ENCODE measurements at regions not wholly inside any gene's neighbourhood (a gene's known extent, or its start where the extent isn't known, plus 50 kb on each side); places are given as distances from the start of the nearest gene placed in this dataset.

DNA sequence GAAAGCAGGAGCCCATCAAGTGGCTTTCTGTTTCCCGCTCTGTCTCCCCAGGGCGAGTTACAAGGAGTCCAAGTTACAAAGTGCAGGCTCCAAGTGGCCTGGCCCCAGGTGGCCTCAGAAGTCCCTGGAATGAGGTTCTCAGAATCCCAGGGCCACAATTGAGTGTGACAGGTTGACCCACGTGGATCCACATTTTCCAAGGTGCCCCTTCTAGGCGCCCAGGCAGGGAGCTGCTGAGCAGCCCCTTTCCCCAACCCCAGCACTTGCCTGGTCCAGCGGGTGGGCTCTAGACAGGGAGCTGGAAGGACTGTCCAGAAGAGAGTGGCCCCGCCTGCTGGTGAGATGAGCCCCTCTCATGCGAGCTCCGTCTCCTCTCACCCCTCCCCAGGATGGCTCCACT is 253.4 kb downstream of the CYP26B1 start:
- H3K27ac ChIP-seq (ENCODE audit: low read depth in 2 of 2, low read length in 2 of 2) = no peak overlapping the region
- intact Hi-C loops (cut with DNase I) = no loop called here
- no peaks in the 10 kb centered on the region for H3K9me3 ChIP-seq (ENCODE audit: control insufficient read depth in 2 of 3, insufficient read depth in 1 of 3, low read length in 3 of 3)
- H3K4me3 ChIP-seq (ENCODE audit: low read length in 3 of 3) = no peak overlapping the region
- FAIRE-seq (no peak), DNase-seq (peak in 1 of 5 donors; percentile 5)
- H3K36me3 ChIP-seq (ENCODE audit: control insufficient read depth in 2 of 3, insufficient read depth in 3 of 3, low read length in 3 of 3) = no peaks in the 10 kb centered on the region
- no peaks in the 10 kb centered on the region for H3K27me3 ChIP-seq (ENCODE audit: control insufficient read depth, insufficient read depth, low read length)
- TF ChIP-seq, protein P1, sequence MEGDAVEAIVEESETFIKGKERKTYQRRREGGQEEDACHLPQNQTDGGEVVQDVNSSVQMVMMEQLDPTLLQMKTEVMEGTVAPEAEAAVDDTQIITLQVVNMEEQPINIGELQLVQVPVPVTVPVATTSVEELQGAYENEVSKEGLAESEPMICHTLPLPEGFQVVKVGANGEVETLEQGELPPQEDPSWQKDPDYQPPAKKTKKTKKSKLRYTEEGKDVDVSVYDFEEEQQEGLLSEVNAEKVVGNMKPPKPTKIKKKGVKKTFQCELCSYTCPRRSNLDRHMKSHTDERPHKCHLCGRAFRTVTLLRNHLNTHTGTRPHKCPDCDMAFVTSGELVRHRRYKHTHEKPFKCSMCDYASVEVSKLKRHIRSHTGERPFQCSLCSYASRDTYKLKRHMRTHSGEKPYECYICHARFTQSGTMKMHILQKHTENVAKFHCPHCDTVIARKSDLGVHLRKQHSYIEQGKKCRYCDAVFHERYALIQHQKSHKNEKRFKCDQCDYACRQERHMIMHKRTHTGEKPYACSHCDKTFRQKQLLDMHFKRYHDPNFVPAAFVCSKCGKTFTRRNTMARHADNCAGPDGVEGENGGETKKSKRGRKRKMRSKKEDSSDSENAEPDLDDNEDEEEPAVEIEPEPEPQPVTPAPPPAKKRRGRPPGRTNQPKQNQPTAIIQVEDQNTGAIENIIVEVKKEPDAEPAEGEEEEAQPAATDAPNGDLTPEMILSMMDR (IDR thresholded peaks at IDR 0.05; ENCODE audit: borderline replicate concordance, extremely low read depth, insufficient read depth) = no peak
- H3K9ac ChIP-seq (ENCODE audit: low read length in 3 of 3) = no peak overlapping the region
- H3K4me1 ChIP-seq (ENCODE audit: control insufficient read depth in 2 of 3, insufficient read depth in 2 of 3, low read depth in 1 of 3, low read length in 3 of 3) = no peaks in the 10 kb centered on the region

DNA sequence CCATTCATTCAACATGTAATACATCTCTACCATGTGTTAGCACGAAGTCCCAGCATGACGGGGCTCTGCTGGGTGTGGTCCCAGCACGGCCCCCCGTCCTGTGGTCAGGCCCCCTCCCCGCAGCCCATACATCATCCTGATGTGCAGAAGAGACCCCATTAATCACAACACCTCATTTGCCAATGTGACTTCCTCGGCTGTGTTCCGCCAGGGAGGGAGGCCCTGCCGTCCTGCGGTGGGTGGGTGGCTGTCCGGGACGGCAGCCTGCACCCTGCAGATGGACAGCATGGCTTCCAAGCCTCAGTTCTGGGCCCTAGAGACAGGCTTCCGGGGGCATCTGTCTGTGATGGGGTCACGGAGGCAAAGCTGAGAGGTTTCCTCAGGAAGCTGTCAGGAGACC is 254.0 kb downstream of the CYP26B1 start:
- H3K27ac ChIP-seq (ENCODE audit: low read depth in 2 of 2, low read length in 2 of 2) = no peak overlapping the region
- no peak overlapping the region for H3K4me3 ChIP-seq (ENCODE audit: low read length in 3 of 3)
- H3K4me1 ChIP-seq (ENCODE audit: control insufficient read depth in 2 of 3, insufficient read depth in 2 of 3, low read depth in 1 of 3, low read length in 3 of 3) = no peaks in the 10 kb centered on the region
- no peak overlapping the region for H3K9ac ChIP-seq (ENCODE audit: low read length in 3 of 3)
- DNase-seq (peak in 1 of 5 donors; percentile 3), FAIRE-seq (no peak)
- intact Hi-C loops (cut with DNase I) = no loop called here
- H3K27me3 ChIP-seq (ENCODE audit: control insufficient read depth, insufficient read depth, low read length) = no peaks in the 10 kb centered on the region
- no peaks in the 10 kb centered on the region for H3K36me3 ChIP-seq (ENCODE audit: control insufficient read depth in 2 of 3, insufficient read depth in 3 of 3, low read length in 3 of 3)
- TF ChIP-seq, protein P1 (IDR thresholded peaks at IDR 0.05; ENCODE audit: borderline replicate concordance, extremely low read depth, insufficient read depth) = no peak
- H3K9me3 ChIP-seq (ENCODE audit: control insufficient read depth in 2 of 3, insufficient read depth in 1 of 3, low read length in 3 of 3) = no peaks in the 10 kb centered on the region

DNA sequence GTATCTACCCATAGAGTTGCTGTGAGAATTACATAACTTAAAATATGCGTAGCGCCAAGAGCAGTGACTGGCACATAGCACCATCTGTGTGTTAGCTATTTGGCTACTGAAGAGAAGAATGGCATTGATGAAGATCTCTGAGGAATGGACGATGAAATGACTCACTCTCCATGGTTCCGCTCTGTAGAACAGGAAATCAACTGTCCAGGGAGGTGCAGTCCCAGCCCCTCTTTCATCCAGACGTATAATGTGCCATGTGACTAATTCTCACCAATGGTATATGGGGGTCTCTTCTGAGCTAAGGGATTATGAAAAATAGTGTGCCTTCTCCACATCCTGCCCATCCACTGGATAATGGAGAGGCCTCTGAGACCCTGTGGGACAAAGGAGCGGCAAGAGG is 254.8 kb downstream of the CYP26B1 start:
- TF ChIP-seq, protein P1 (IDR thresholded peaks at IDR 0.05; ENCODE audit: borderline replicate concordance, extremely low read depth, insufficient read depth) = no peak
- no peak for DNase-seq
- no peaks in the 10 kb centered on the region for H3K4me1 ChIP-seq (ENCODE audit: control insufficient read depth in 2 of 3, insufficient read depth in 2 of 3, low read depth in 1 of 3, low read length in 3 of 3)

DNA sequence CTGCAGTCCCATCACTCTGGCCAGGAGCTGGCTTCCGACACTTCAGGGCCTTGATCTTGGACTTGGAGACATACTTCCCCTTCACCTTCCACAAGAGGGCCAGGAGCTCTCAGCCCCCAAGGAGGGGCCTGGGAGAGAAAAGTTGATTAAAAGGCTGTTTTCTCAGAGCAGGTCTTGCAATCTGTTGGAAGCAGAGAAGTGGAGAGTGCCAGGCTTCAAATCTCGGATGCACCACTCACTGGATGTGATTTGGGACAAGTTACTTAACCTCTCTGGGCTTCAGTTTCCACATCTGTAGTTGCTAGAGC is 255.3 kb downstream of the CYP26B1 start:
- Histone ChIP-seq H3K36me3 (ENCODE audit: control insufficient read depth in 2 of 3, insufficient read depth in 3 of 3, low read length in 3 of 3) (no peaks in the 10 kb centered on the region), H3K9ac (ENCODE audit: low read length in 3 of 3) (no peak overlapping the region), H3K27ac (ENCODE audit: low read depth in 2 of 2, low read length in 2 of 2) (no peak overlapping the region), H3K9me3 (ENCODE audit: control insufficient read depth in 2 of 3, insufficient read depth in 1 of 3, low read length in 3 of 3) (no peaks in the 10 kb centered on the region), H3K4me1 (ENCODE audit: control insufficient read depth in 2 of 3, insufficient read depth in 2 of 3, low read depth in 1 of 3, low read length in 3 of 3) (no peaks in the 10 kb centered on the region), H3K27me3 (ENCODE audit: control insufficient read depth, insufficient read depth, low read length) (no peaks in the 10 kb centered on the region), H3K4me3 (ENCODE audit: low read length in 3 of 3) (no peak overlapping the region)
- FAIRE-seq (no peak), DNase-seq (no peak)
- intact Hi-C loops (cut with DNase I) = no loop called here
- TF ChIP-seq, protein P1 (IDR thresholded peaks at IDR 0.05; ENCODE audit: borderline replicate concordance, extremely low read depth, insufficient read depth) = no peak

More for the DNA sequence above, 254.8 kb downstream of the CYP26B1 start:
- no peaks in the 10 kb centered on the region for H3K9me3 ChIP-seq (ENCODE audit: control insufficient read depth in 2 of 3, insufficient read depth in 1 of 3, low read length in 3 of 3)
- H3K36me3 ChIP-seq (ENCODE audit: control insufficient read depth in 2 of 3, insufficient read depth in 3 of 3, low read length in 3 of 3) = no peaks in the 10 kb centered on the region
- intact Hi-C loops (cut with DNase I) = no loop called here
- H3K9ac ChIP-seq (ENCODE audit: low read length in 3 of 3) = no peak overlapping the region
- no peaks in the 10 kb centered on the region for H3K27me3 ChIP-seq (ENCODE audit: control insufficient read depth, insufficient read depth, low read length)
- H3K27ac ChIP-seq (ENCODE audit: low read depth in 2 of 2, low read length in 2 of 2) = no peak overlapping the region
- no peak overlapping the region for H3K4me3 ChIP-seq (ENCODE audit: low read length in 3 of 3)
- no peak for FAIRE-seq
